ENCODE measurements at regions not wholly inside any gene's neighbourhood (a gene's known extent, or its start where the extent isn't known, plus 50 kb on each side); places are given as distances from the start of the nearest gene placed in this dataset.
"Not testable (repeated sequence)": the region's sequence is repeated elsewhere in the genome, so short reads cannot be mapped to it uniquely, and the experiment has no call there.

GRCh38 chr15:70602834-70603560 lies 160.4 kb downstream of the UACA start:
- DNase-seq (ENCODE audit: low read depth in 2 of 2) = no peak

GRCh38 chr15:70602281-70602680 lies 161.1 kb downstream of the UACA start:
- DNase-seq (ENCODE audit: low read depth in 2 of 2) = no peak

- DNase-seq (ENCODE audit: low read depth in 2 of 2) = no peak
Measured at GRCh38 chr15:70597945-70598344, 165.4 kb downstream of the UACA start.

DNA sequence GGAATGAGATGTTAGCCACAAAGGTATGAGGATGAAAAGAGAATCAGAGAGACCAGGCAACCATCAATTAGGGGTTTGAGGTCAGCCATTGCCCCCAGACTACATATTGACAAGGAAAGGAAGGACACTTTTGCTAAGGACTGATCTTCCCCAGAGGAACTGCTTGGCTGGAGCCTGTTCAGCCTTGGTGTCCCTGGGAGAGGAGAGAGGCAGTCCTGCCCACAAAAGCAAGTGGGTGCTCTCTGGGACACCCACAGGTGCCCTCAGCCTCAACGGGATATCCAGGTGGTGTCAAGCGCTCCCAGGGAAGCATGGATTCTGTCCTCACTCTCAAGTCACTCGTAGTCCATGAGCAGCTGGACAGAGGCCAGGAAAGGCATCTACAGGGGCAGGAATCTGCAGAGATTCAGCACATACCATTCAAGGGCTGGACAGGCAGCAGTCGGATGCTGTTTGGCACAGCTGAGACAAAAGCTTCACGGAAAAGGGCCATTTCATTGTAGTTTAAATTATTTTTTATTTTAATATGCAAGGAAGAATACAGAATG lies 166.2 kb downstream of the UACA start:
- no peak for DNase-seq (ENCODE audit: low read depth in 2 of 2)

GRCh38 chr15:70596354-70597055 lies 166.9 kb downstream of the UACA start:
- peak; percentile 59 to 72 for DNase-seq (ENCODE audit: low read depth in 2 of 2)

GRCh38 chr15:70593795-70594194 lies 169.6 kb downstream of the UACA start:
- no peak for DNase-seq (ENCODE audit: low read depth in 2 of 2)

DNA sequence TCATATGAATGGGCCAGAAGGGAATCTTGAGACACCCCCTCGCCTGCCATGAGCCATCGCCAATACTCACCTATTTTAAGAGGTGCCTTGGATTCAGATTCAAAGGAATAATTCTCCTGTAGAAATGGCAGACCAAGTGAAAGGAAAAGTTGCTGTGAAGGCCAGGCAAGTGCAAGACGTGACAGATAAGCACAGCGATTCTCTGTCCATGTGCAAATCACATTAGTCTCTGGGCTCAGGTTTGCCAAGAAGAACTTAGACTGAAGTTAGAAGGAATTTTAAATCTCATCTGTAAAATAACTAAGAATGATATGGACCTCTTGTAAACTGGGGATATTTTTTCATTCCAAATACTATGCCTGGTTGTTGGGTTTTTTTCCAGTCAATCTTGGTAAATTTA lies 173.6 kb downstream of the UACA start:
- DNase-seq (ENCODE audit: low read depth in 2 of 2) = no peak

DNA sequence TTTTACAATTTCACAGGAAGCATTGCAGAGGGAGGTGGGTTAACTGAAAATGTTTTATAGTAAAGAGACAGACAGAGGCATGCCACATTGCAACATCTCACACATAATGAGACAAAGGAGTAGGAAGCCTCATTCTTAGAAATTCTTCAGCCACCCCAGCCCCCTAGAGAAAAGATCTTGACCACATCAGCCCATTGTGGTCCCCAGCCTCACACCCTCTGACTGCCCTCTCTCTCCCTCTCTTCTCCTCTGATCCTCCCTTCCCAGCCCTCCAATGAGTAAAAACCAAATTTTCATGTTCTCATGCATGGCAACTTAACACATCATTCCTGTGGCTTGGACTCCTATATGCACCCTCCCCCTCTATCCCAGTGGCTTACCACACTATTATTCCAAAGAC lies 174.1 kb downstream of the UACA start:
- peak; percentile 93 for DNase-seq (ENCODE audit: low read depth in 2 of 2)

GRCh38 chr15:70588613-70589012 lies 174.7 kb downstream of the UACA start:
- no peak for DNase-seq (ENCODE audit: low read depth in 2 of 2)

DNA sequence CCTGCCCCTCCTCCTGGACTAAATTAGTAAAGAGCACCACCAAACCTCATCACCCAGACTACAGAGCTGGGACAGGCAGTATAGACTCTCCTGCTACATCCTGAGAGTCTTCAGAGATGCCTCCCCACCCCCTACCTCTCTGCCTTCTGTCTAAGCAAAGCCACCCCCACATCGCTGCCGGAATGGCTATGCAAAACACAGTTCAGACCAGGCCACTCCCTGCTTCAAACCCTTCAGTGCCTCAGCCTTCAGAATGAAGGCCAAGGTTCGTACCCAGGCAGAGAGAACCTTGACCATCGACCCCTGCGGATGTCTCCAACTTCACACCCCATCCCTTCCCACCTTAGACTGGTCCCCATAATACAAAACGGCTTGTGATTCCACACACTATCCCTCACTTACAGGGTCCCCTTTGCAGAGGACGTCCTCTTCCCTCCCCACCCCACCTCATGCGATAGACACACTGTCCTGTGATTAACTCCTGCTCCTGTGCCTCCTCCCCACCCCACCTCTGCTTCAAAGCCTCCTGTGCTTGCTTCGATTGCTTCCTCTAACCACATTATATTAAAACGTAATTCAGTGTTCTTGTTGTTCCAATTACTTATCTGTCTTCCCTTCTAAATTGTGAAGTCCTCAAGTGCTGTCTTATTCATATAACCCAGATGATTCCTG lies 175.3 kb downstream of the UACA start:
- DNase-seq (ENCODE audit: low read depth in 2 of 2) = no peak

DNA sequence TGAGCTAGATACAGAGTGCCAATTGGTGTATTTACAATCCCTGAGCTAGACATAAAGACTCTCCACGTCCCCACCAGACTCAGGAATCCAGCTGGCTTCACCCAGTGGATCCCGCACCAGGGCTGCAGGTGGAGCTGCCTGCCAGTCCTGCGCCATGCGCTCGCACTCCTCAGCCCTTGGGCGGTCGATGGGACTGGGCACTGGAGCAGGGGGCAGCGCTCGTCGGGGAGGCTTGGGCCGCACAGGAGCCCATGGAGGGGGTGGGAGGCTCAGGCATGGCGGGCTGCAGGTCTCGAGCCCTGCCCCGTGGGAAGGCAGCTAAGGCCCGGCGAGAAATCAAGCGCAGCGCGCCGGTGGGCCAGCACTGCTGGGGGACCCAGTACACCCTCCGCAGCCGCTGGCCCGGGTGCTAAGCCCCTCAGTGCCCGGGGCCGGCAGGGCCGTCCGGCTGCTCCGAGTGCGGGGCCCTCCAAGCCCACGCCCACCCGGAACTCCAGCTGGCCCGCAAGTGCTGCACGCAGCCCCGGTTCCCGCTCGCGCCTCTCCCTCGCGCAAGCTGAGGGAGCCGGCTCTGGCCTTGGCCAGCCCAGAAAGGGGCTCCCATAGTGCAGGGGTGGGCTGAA lies 176.2 kb downstream of the UACA start:
- not testable (repeated sequence) for DNase-seq (ENCODE audit: low read depth in 2 of 2)

DNA sequence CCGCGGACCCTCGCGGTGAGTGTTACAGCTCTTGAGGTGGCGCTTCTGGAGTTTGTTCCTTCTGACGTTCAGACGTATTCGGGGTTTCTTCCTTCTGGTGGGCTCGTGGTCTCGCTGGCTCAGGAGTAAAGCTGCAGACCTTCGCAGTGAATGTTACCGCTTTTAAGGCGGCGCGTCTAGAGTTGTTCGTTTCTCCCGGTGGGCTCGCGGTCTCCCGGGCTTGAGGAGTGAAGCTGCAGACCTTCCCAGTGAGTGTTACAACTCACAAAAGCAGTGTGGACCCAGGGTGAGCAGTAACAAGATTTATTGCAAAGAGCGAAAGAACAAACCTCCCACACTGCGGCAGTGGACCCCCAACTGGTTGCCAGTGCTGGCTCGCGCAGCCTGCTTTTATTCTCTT lies 177.1 kb downstream of the UACA start:
- DNase-seq (ENCODE audit: low read depth in 2 of 2) = no peak

DNA sequence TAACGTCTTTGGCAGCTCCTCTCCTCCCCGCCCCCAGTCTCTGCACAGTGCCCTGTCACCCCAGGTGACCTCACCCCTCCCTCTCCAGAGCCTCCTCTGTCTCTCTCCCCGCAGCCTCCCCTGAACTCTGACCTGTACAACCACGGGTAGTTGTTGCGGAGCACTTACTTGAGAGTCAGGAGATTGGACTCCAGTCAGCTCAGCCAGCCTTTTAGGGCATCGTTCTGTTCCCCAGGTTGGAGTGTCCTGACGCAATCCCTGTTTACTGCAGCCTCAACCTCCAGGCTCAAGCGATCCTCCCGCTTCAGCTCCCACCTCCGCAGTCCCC lies 177.7 kb downstream of the UACA start:
- DNase-seq (ENCODE audit: low read depth in 2 of 2) = no peak

DNA sequence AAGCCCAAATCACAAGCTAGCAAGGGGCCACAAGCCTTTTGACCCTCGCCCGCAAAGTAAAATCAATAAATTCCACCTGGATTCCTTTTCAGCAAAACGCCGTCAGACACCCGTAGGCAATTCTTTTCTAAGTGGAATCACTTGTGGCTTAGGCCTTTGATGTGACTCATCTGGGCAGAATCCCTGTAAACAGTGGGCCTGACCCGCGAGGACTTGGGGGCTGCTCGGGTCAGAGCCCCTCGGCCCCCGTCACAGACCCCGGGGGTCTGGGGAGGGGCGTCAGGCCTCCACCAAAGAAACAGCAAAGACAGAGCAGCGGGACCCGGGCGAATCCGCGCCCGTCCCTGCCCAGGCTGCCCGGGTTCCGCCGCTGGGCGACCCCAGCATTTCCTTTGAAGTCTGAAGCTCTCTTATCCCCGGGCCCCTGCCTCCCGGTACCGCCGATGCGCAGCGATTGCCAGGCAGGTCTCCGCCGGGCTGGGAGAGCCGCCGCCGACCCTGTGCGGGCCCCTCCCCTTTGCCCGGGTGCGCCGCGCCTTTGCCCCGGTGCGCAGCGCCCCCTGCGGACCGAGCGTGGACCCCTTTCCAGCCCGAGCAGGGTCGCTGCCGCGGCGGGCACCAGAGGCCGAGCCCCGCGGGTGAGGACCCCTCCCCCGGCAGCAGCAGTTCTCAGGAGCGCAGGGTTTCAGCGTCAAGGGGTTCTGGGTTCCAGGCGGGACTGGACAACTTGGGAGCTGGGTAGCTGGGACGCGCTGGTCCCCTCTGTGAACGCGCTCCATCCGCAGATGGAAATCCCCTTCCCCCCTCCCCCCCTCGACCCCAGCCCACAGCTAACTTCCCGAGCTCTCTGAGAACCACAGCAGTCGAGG lies 178.3 kb downstream of the UACA start:
- no peak for DNase-seq (ENCODE audit: low read depth in 2 of 2)

DNA sequence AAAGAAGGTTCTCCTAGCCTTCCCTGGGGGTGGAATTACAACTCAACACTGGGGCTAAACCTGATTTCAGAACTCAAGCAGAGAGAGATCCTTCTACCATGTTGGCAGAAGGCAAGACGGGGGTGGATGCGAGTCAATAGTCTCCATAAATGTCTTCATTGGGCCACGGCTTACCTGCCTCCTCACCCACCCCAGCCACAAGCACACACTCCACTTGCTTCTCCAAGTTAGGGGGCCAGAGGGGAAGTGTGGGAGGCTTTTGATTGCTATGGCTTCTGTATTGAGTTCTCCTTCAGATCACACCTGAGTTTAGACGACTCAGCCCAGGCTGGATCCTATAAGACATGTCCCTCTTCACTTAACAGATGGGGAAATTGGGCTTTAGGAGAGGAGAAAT lies 178.9 kb downstream of the UACA start:
- no peak for DNase-seq (ENCODE audit: low read depth in 2 of 2)

- DNase-seq (ENCODE audit: low read depth in 2 of 2) = no peak
Measured at GRCh38 chr15:70583006-70583405, 180.4 kb downstream of the UACA start.

DNA sequence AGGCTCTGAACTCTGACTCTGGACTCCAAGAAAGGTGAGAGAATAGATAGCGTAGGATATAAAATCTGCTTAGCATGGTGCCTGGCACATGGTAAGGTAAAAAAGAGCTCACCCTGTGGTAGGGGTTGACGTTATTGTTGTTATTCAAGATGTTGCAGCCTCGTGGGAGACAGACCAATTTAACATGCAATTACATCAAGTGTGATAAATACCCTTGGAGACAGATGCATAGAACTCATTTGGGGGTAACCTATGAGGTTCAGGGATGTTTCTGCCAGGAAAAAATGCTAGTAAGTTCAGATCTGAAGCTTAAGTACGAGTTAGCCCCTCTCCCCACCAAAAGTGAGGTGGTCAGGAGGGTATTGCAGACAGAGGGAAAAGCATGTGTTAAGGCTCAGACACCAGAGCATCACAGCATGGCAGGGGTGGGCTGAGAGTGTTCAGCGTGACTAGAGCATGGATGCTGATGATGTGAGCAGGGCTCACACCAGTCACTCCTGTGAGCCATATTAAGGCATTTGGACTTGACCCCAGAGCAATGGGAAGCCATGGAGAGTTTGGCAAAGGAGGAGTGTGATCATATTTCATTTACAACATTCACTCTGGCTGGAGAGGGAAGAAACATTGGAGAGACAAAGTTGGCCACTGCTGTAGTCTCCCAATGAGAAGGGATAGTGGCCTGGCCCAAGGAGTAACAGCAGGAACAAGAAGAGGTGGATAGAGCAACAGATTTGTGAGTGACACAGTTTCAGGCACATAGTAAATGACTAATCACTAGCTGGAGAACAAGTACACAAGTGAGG lies 181.0 kb downstream of the UACA start:
- DNase-seq (ENCODE audit: low read depth in 2 of 2) = no peak

- no peak for DNase-seq (ENCODE audit: low read depth in 2 of 2)
Measured at GRCh38 chr15:70580958-70581357, 182.4 kb downstream of the UACA start.

- DNase-seq (ENCODE audit: low read depth in 2 of 2) = no peak
Measured at GRCh38 chr15:70580286-70580685, 183.1 kb downstream of the UACA start.

- no peak for DNase-seq (ENCODE audit: low read depth in 2 of 2)
Measured at GRCh38 chr15:70579766-70580165, 183.6 kb downstream of the UACA start.

- no peak for DNase-seq (ENCODE audit: low read depth in 2 of 2)
Measured at GRCh38 chr15:70578196-70578595, 185.2 kb downstream of the UACA start.
